Stimulated activated effector memory CD8-positive, alpha-beta T cell treated with anti-CD3 and anti-CD28 coated beads, Interleukin-12 subunit alpha, Interleukin-12 subunit beta, amount 100 ng/mL, for 72 hours (primary cell): ENCODE measurements at regions not wholly inside any gene's neighbourhood (a gene's known extent, or its start where the extent isn't known, plus 50 kb on each side); places are given as distances from the start of the nearest gene placed in this dataset.

Experiments used
- ATAC-seq: fragments of 150-1000 bp; cut with Tn5 transposase; 2 replicates; pipeline ENCODE4 v1.10.0; 2021
- DNase-seq, 2 donors: peaks; one replicate each; pipeline ENCODE4 v3.0.0; 2021 to 2022; ENCODE audit warnings: low spot score in 2 of 2
- H3K27ac Mint-ChIP-seq: one replicate; pipeline ENCODE4 v1.8.0; 2022; ENCODE audit warnings: mild to moderate bottlenecking, mixed read lengths
- H3K36me3 Mint-ChIP-seq: one replicate; pipeline ENCODE4 v1.8.0; 2022; ENCODE audit warnings: mild to moderate bottlenecking, mixed read lengths
- H3K4me1 Mint-ChIP-seq: one replicate; pipeline ENCODE4 v1.8.0; 2022; ENCODE audit warnings: mixed read lengths
- H3K4me3 Mint-ChIP-seq: one replicate; pipeline ENCODE4 v1.8.0; 2022; ENCODE audit warnings: mild to moderate bottlenecking, mixed read lengths
- H3K9me3 Mint-ChIP-seq: one replicate; pipeline ENCODE4 v1.8.0; 2022; ENCODE audit warnings: mixed read lengths

- H3K9me3 Mint-ChIP-seq, result peaks cover 7% of the 10 kb centered on the region
- no peak overlapping the region for H3K4me3 Mint-ChIP-seq
- no peak overlapping the region for H3K27ac Mint-ChIP-seq
- no peaks in the 10 kb centered on the region for H3K4me1 Mint-ChIP-seq
- DNase-seq, result no peak
- no peaks in the 10 kb centered on the region for H3K36me3 Mint-ChIP-seq
- ATAC-seq, result no peak
Measured at GRCh38 chr5:60338846-60339245, 361.1 kb downstream of the DEPDC1B start.

- no peak for ATAC-seq
- DNase-seq, result no peak
- H3K27ac Mint-ChIP-seq, result no peak overlapping the region
- H3K4me1 Mint-ChIP-seq, result no peaks in the 10 kb centered on the region
- peaks cover 4% of the 10 kb centered on the region for H3K9me3 Mint-ChIP-seq
- no peak overlapping the region for H3K4me3 Mint-ChIP-seq
- H3K36me3 Mint-ChIP-seq, result no peaks in the 10 kb centered on the region
Measured at GRCh38 chr5:60336491-60336890, 363.5 kb downstream of the DEPDC1B start.

- Mint-ChIP-seq H3K36me3 (no peaks in the 10 kb centered on the region), H3K4me3 (no peak overlapping the region), H3K27ac (no peak overlapping the region), H3K9me3 (peaks cover 4% of the 10 kb centered on the region), H3K4me1 (no peaks in the 10 kb centered on the region)
- DNase-seq, result no peak
- ATAC-seq, result no peak
Measured at GRCh38 chr5:60335913-60336312, 364.1 kb downstream of the DEPDC1B start.

- H3K4me3 Mint-ChIP-seq, result no peak overlapping the region
- no peaks in the 10 kb centered on the region for H3K4me1 Mint-ChIP-seq
- H3K36me3 Mint-ChIP-seq, result no peaks in the 10 kb centered on the region
- H3K27ac Mint-ChIP-seq, result no peak overlapping the region
- ATAC-seq (no peak), DNase-seq (no peak)
- peaks cover 9% of the 10 kb centered on the region for H3K9me3 Mint-ChIP-seq
Measured at GRCh38 chr5:60334281-60334713, 365.7 kb downstream of the DEPDC1B start.

GRCh38 chr5:60333005-60333571, 366.9 kb downstream of the DEPDC1B start:
- DNase-seq (no peak), ATAC-seq (peak; percentile 24)

GRCh38 chr5:60332244-60333004, 367.5 kb downstream of the DEPDC1B start:
- Mint-ChIP-seq H3K36me3 (no peaks in the 10 kb centered on the region), H3K4me3 (no peak overlapping the region), H3K9me3 (peaks cover 7% of the 10 kb centered on the region), H3K27ac (no peak overlapping the region), H3K4me1 (no peaks in the 10 kb centered on the region)
- no peak for DNase-seq
- peak; percentile 54 for ATAC-seq

More at GRCh38 chr5:60333005-60333571, 366.9 kb downstream of the DEPDC1B start:
- peaks cover 7% of the 10 kb centered on the region for H3K9me3 Mint-ChIP-seq
- H3K27ac Mint-ChIP-seq, result no peak overlapping the region
- H3K4me3 Mint-ChIP-seq, result no peak overlapping the region
- no peaks in the 10 kb centered on the region for H3K4me1 Mint-ChIP-seq
- H3K36me3 Mint-ChIP-seq, result no peaks in the 10 kb centered on the region

- Mint-ChIP-seq H3K4me1 (no peaks in the 10 kb centered on the region), H3K36me3 (no peaks in the 10 kb centered on the region), H3K27ac (no peak overlapping the region), H3K4me3 (no peak overlapping the region), H3K9me3 (peaks cover 11% of the 10 kb centered on the region)
- DNase-seq (no peak), ATAC-seq (no peak)
Measured at GRCh38 chr5:60330236-60330635, 369.7 kb downstream of the DEPDC1B start.

- ATAC-seq (no peak), DNase-seq (no peak)
- Mint-ChIP-seq H3K4me1 (no peaks in the 10 kb centered on the region), H3K9me3 (peaks cover 20% of the 10 kb centered on the region), H3K36me3 (no peaks in the 10 kb centered on the region), H3K27ac (no peak overlapping the region), H3K4me3 (no peak overlapping the region)
Measured at GRCh38 chr5:60325870-60326269, 374.1 kb downstream of the DEPDC1B start.

GRCh38 chr5:60323596-60323995, 376.4 kb downstream of the DEPDC1B start:
- no peak for DNase-seq
- no peak for ATAC-seq
- no peaks in the 10 kb centered on the region for H3K36me3 Mint-ChIP-seq
- H3K4me1 Mint-ChIP-seq, result no peaks in the 10 kb centered on the region
- H3K4me3 Mint-ChIP-seq, result no peak overlapping the region
- H3K27ac Mint-ChIP-seq, result no peak overlapping the region
- peaks cover 18% of the 10 kb centered on the region for H3K9me3 Mint-ChIP-seq

GRCh38 chr5:60312098-60312497, 387.9 kb downstream of the DEPDC1B start:
- H3K27ac Mint-ChIP-seq, result no peak overlapping the region
- no peak overlapping the region for H3K4me3 Mint-ChIP-seq

GRCh38 chr5:60299944-60300343, 400.0 kb downstream of the DEPDC1B start:
- DNase-seq (no peak), ATAC-seq (no peak)
- Mint-ChIP-seq H3K4me1 (no peaks in the 10 kb centered on the region), H3K36me3 (no peaks in the 10 kb centered on the region), H3K4me3 (no peak overlapping the region), H3K9me3 (peaks cover 11% of the 10 kb centered on the region), H3K27ac (no peak overlapping the region)

More at GRCh38 chr5:60312098-60312497, 387.9 kb downstream of the DEPDC1B start:
- no peak for DNase-seq
- no peak for ATAC-seq
- peaks cover 2% of the 10 kb centered on the region for H3K9me3 Mint-ChIP-seq
- H3K4me1 Mint-ChIP-seq, result no peaks in the 10 kb centered on the region
- no peaks in the 10 kb centered on the region for H3K36me3 Mint-ChIP-seq

GRCh38 chr5:60297658-60298057, 402.3 kb downstream of the DEPDC1B start:
- Mint-ChIP-seq H3K4me1 (no peaks in the 10 kb centered on the region), H3K27ac (no peak overlapping the region), H3K4me3 (no peak overlapping the region), H3K9me3 (peaks cover 10% of the 10 kb centered on the region), H3K36me3 (no peaks in the 10 kb centered on the region)
- no peak for ATAC-seq
- DNase-seq, result no peak

- Mint-ChIP-seq H3K9me3 (peaks cover 7% of the 10 kb centered on the region), H3K4me3 (no peak overlapping the region), H3K36me3 (no peaks in the 10 kb centered on the region), H3K27ac (no peak overlapping the region), H3K4me1 (no peaks in the 10 kb centered on the region)
- DNase-seq (no peak), ATAC-seq (no peak)
Measured at GRCh38 chr5:60295423-60295822, 401.9 kb upstream of the PDE4D start.

GRCh38 chr5:60293518-60293917, 400.0 kb upstream of the PDE4D start:
- DNase-seq (no peak), ATAC-seq (no peak)
- Mint-ChIP-seq H3K4me1 (no peaks in the 10 kb centered on the region), H3K9me3 (peaks cover 8% of the 10 kb centered on the region), H3K4me3 (no peak overlapping the region), H3K27ac (no peak overlapping the region), H3K36me3 (no peaks in the 10 kb centered on the region)

- no peak for ATAC-seq
- DNase-seq, result no peak
- Mint-ChIP-seq H3K36me3 (no peaks in the 10 kb centered on the region), H3K9me3 (peaks cover 4% of the 10 kb centered on the region), H3K4me1 (no peaks in the 10 kb centered on the region), H3K27ac (no peak overlapping the region), H3K4me3 (no peak overlapping the region)
Measured at GRCh38 chr5:60287174-60287771, 393.7 kb upstream of the PDE4D start.

- H3K4me1 Mint-ChIP-seq, result no peaks in the 10 kb centered on the region
- no peaks in the 10 kb centered on the region for H3K36me3 Mint-ChIP-seq
- H3K27ac Mint-ChIP-seq, result no peak overlapping the region
- no peak overlapping the region for H3K4me3 Mint-ChIP-seq
- no peak for ATAC-seq
- no peak for DNase-seq
- H3K9me3 Mint-ChIP-seq, result peaks cover 8% of the 10 kb centered on the region
Measured at GRCh38 chr5:60285910-60286309, 392.4 kb upstream of the PDE4D start.
